ENCODE measurements at regions not wholly inside any gene's neighbourhood (a gene's known extent, or its start where the extent isn't known, plus 50 kb on each side); places are given as distances from the start of the nearest gene placed in this dataset.

- no peak for DNase-seq
- Histone ChIP-seq H3K4me3 (no peak overlapping the region), H3K9me3 (peaks cover 0 to 10% (median 0%) of the 10 kb centered on the region in 4 donors), H3K4me1 (no peaks in the 10 kb centered on the region), H3K27ac (no peak overlapping the region), H3K36me3 (no peaks in the 10 kb centered on the region), H3K27me3 (no peaks in the 10 kb centered on the region)
- intact Hi-C loops (cut with DNase I) = no loop called here
- TF ChIP-seq CTCF (IDR thresholded peaks at IDR 0.05) = no peak
- no peak for TF ChIP-seq POLR2AphosphoS5 (IDR thresholded peaks at IDR 0.05)
- no peak for TF ChIP-seq POLR2A (IDR thresholded peaks at IDR 0.05)
- TF ChIP-seq EP300 (IDR thresholded peaks at IDR 0.05) = no peak
- WGBS, 2 donors = 51 to 64% methylated on average over 4 of the region's 4 CpGs
These were observed 1321.5 kb downstream of the UQCRFS1 start for GRCh38 chr19:27891411-27891810.

- TF ChIP-seq POLR2A (IDR thresholded peaks at IDR 0.05) = no peak
- no peak for TF ChIP-seq CTCF (IDR thresholded peaks at IDR 0.05)
- TF ChIP-seq POLR2AphosphoS5 (IDR thresholded peaks at IDR 0.05) = no peak
- no peak for TF ChIP-seq EP300 (IDR thresholded peaks at IDR 0.05)
- DNase-seq = no peak
- no peaks in the 10 kb centered on the region for H3K27me3 ChIP-seq
- no peaks in the 10 kb centered on the region for H3K36me3 ChIP-seq
- peaks cover 0 to 12% (median 0%) of the 10 kb centered on the region in 4 donors for H3K9me3 ChIP-seq
- H3K27ac ChIP-seq = no peak overlapping the region
- intact Hi-C loops (cut with DNase I) = no loop called here
- H3K4me3 ChIP-seq = no peak overlapping the region
- no peaks in the 10 kb centered on the region for H3K4me1 ChIP-seq
- 55 to 64% methylated on average over 5 of the region's 5 CpGs for WGBS, 2 donors
These were observed 1322.3 kb downstream of the UQCRFS1 start for GRCh38 chr19:27890696-27891095.

GRCh38 chr19:27890206-27890605 lies 1322.7 kb downstream of the UQCRFS1 start:
- TF ChIP-seq POLR2A (IDR thresholded peaks at IDR 0.05) (no peak), EP300 (IDR thresholded peaks at IDR 0.05) (no peak), CTCF (IDR thresholded peaks at IDR 0.05) (no peak), POLR2AphosphoS5 (IDR thresholded peaks at IDR 0.05) (no peak)
- H3K27ac ChIP-seq = no peak overlapping the region
- no peaks in the 10 kb centered on the region for H3K27me3 ChIP-seq
- H3K4me1 ChIP-seq = no peaks in the 10 kb centered on the region
- no peak overlapping the region for H3K4me3 ChIP-seq
- no peaks in the 10 kb centered on the region for H3K36me3 ChIP-seq
- DNase-seq = no peak
- WGBS, 2 donors = 60 to 72% methylated on average over 3 of the region's 3 CpGs
- intact Hi-C loops (cut with DNase I) = no loop called here
- peaks cover 0 to 12% (median 0%) of the 10 kb centered on the region in 4 donors for H3K9me3 ChIP-seq

- whole genome bisulfite sequencing, 2 donors = 94% methylated on average over 3 of the region's 3 CpGs
These were observed 1323.8 kb downstream of the UQCRFS1 start for GRCh38 chr19:27889156-27889555.

GRCh38 chr19:27887946-27888345 lies 1325.0 kb downstream of the UQCRFS1 start:
- H3K36me3 ChIP-seq = no peaks in the 10 kb centered on the region
- H3K9me3 ChIP-seq = peaks cover 0 to 12% (median 0%) of the 10 kb centered on the region in 4 donors
- H3K27ac ChIP-seq = no peak overlapping the region
- H3K4me3 ChIP-seq = no peak overlapping the region
- no peaks in the 10 kb centered on the region for H3K4me1 ChIP-seq
- WGBS, 2 donors = 56 to 69% methylated on average over 2 of the region's 2 CpGs
- no peak for DNase-seq
- intact Hi-C loops (cut with DNase I) = no loop called here
- H3K27me3 ChIP-seq = no peaks in the 10 kb centered on the region
- TF ChIP-seq CTCF (IDR thresholded peaks at IDR 0.05) (no peak), EP300 (IDR thresholded peaks at IDR 0.05) (no peak), POLR2A (IDR thresholded peaks at IDR 0.05) (no peak), POLR2AphosphoS5 (IDR thresholded peaks at IDR 0.05) (no peak)

More at GRCh38 chr19:27889156-27889555, 1323.8 kb downstream of the UQCRFS1 start:
- no peaks in the 10 kb centered on the region for H3K27me3 ChIP-seq
- no peak for TF ChIP-seq EP300 (IDR thresholded peaks at IDR 0.05)
- H3K9me3 ChIP-seq = peaks cover 0 to 12% (median 0%) of the 10 kb centered on the region in 4 donors
- no peaks in the 10 kb centered on the region for H3K36me3 ChIP-seq
- intact Hi-C loops (cut with DNase I) = no loop called here
- no peak for DNase-seq
- no peaks in the 10 kb centered on the region for H3K4me1 ChIP-seq
- H3K4me3 ChIP-seq = no peak overlapping the region
- no peak overlapping the region for H3K27ac ChIP-seq

All from sigmoid colon (tissue), 6 donors.